HG03039 (cell line): ENCODE measurements at regions not wholly inside any gene's neighbourhood (a gene's known extent, or its start where the extent isn't known, plus 50 kb on each side); places are given as distances from the start of the nearest gene placed in this dataset.

Source experiments
- ATAC-seq: cut with Tn5 transposase; IDR thresholded peaks from one replicate; pipeline ENCODE4 v1.9.1; 2021; ENCODE audit warnings: mild to moderate bottlenecking, moderate library complexity; ENCODE audit not compliant: unreplicated experiment

DNA sequence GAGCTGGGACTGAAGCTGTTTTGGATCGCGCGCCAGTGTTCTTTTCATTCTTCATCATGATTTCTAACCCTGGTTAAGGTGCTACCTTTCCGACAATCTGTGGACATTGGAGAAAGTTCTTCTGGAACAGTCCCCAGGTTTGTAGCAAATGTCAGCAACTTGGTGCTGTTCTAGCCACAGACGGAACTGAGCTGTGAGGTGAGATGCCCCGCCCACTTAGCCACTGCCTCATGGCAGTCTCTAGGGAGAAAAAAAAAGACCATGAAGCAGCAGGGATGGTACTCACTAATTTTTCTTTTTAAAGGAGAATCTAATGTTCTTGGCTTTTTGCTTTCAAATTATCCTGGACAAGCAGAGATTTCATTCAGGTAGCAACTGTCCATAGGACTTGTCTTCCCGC lies 72.1 kb upstream of the STK32A start:
- no peak for ATAC-seq

DNA sequence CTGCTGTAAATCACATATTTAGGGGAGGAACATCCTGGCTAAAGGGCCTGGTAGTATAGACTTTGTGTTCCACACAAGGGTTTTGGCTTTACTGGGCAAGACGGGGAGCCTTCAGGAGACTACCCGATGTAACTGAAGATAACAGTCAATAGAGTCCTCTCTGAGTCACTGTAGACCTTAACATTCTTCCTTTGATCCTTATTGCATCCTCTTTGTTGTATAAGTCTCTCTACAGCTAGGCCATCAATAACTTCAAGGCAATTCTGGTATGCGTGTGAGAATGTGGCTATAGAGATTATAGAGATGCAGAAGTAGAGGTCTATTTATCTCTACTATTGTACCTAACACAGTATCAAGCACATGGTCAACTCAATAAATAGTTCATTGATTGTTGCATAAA lies 67.3 kb upstream of the STK32A start:
- no peak for ATAC-seq

DNA sequence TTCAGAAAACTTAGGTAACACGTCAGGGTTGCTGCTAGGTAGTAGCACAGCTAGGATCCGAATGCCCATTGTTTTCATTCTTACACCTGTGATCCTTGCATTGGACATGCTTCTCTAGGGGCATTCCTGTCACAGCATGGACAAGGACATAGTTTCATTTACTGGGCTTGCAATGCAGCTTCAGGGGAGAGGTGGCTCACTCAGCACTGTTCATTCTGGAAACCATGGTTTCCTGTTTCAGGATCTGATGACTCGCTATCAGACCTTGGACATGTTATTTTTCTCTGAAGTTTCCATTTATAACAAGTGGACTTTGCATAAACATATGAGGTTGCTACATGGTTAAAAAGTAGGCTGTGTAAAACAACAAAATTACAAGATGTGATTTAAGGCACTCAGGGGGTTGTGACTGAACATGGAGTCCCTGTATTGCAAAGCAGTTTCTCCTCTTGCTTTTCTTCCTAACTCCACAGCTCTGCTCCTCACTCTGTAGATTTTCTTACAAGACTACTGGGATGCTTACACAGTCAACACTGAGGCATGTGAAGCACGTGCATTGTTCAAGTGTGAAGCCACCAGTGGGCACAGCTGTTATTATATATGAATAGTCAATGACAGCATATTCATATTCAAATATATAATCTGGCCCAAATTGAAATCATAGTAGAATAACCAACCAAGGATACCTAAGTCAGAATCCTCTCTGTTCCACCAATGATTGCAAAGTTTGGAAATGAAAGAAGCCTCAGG lies 66.1 kb upstream of the STK32A start:
- ATAC-seq: no peak

DNA sequence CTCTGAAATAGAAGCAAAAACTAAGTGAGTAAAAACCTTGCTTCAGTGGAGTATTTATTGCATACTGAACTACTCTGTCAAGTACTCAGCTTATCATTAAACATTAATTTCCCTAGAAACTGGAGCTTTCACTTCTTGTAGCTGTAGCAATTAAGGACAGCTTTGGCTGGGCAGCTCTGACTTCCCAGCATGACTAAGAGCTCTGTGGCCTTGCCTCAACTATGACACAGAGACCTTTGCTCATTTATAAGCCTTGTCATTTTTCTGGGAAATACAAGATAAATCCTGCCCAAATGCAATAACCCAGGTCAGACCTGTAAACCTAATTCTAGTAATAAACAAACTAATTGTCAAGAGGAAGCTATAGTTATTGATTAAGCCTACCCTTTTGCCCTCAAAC lies 65.4 kb upstream of the STK32A start:
- no peak for ATAC-seq

DNA sequence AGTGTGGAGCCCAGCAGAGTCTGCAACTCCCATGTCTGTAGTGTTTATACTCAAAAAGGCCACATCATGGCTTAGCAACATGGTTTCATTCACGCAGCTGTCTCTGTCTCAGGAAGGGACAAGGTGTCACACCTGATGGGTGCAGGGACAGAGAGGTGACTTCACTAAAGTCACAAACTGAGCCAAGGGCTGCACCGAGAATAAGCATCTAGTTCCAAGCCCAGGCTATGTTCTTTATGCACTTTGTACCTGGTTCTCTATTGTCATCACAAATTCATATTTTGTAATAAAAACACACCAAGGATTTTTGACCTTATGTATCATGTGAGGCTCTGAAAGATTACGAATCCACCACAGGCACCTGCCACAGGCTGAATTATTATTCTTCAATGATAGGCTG lies 64.9 kb upstream of the STK32A start:
- no peak for ATAC-seq

DNA sequence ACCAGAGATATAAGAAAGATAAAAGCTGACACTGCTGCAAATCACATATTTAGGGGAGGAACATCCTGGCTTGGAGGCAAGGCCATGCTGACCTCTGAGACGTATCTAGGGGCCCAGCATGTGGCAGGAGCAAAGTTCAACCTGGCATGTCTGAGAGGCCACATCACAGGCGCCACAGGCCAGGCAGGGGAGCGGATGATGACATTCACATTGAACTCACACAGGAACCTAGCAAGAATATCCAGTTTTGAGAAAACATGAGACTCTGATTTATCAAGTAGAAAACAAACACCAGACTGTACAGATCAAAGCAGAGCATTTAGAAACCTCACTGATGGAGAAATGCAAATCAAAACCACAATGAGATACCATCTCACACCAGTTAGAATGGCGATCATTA lies 64.2 kb upstream of the STK32A start:
- no peak for ATAC-seq

DNA sequence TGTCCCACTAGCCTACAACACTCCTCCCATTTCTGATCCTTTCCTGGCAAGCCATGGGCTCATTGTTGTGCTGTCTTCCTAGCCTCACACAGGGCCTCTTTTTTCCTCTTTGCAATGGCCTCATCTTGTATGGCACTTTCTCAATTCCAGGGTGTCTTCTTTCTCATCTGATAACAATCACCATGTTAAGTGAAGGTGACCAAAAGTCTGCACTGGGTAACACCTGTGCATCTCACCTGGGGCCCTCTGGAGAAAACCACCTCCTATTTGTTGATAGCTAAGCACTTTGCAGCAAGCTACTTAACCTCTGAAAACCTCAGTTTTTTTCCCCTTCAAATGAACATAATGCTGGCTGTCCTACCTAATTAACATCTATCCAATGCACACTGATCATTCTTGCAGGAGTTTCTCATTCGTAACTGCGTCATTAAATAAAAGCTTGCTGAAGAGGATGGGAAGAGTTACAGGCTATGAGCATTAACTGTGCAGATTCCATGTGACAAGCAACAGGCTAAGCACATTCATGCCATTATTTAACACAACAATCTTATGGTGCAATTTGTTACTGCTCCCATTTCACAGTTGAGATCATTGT lies 60.1 kb upstream of the STK32A start:
- no peak for ATAC-seq

DNA sequence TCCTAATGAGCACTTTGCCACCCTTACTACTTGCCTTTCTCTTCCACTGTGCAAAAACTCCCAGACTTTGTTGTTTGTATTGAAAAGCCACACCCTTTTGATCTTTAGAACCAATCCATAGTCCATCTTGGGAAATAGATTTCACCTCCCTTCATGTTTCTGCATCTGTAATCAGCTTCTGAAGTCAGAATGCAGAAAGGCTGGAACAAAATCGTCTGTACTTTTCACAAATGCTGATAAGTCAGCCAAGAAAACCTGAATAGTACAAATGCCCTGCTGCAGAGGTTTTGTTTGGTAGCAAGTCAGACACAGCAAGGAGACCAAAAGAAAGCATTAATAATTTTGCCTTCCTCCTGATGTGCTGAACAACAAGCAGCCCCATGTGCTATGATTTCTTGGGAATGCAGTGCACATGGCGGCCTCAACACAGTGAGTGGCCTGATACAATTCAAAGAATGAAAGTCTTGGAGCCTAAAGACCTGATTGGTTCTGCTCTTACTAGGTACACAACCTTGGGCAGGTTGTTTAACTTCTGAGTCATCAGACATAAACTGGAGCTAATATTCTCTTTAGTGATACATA lies 59.2 kb upstream of the STK32A start:
- no peak for ATAC-seq

DNA sequence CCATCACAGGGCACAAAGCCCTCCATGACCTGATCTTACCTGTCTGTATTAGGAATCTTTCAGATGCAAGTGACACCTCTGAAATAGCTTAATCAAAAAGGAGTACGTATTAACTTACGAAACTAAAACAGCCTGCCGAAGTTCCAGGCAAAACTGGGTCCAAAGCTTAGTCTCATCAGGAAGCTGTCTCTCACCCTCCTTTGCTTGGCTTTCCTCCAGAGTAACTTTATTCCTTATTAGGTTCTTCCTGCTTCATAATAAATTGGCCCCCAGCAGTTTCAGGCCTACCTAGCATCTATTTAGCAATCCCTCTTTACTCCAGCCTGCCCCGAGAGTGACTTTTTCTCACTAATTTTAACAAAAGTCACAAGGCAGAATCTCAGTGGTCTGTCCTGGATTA lies 58.4 kb upstream of the STK32A start:
- ATAC-seq: no peak

DNA sequence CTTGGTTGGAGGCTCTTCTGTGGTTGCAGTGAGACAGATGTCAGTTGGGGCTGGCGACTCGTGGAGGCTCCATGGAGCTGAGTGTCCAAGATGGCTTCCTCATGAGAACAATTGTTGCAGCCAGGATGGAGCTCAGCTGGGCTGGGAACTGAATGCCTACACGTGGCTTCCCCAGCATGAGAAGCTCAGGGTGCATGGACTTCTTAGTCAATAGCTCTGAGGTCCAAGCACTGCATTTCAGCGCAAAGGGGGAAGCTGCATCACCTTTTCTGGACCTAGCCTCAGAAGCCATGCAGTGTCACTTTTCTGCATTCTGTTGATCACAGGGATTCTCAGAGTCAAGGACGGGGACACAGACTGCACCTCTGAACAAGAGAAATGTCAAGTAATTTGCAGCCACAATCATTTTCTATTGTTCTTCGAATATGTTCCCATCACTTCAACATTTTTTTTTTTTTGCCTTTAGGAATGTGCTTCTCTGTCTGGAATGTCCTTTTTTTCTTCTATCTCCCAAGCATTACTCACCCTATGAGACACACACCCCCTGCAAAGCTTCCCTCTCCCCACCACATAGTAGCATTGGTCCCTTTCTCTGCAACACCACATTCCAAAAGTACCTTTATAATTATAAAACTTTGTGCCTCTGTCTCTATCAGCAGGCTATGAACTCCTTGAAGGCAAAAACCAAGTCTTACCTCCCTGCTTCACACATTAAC lies 57.5 kb upstream of the STK32A start:
- ATAC-seq: no peak

DNA sequence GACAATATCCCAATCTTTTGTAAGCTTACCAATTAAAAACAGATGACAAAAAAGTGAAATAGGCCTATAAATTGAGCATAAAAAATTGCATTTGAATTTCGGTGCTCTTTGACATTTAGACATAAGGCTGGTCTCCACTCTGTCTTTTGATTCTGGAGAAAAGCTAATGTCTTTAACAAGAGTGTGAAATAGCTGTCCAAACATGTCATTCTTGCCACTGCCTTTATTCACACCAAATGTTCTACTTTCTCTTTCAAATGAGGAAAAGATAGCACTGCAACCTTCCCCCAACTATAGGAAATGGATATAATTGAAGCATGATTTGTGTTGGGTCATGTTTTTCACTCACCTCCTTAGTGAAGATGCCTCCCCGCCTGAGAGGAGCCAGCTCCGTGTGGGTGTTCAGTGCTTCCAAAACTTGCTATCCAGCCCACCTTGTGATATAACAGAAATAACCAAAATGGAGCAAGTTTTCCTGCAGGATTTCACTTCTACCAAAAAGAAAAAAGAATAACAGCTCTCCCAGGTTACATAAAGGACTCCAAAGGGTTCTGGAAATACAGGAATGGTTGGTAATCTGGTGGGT lies 55.2 kb upstream of the STK32A start:
- no peak for ATAC-seq

DNA sequence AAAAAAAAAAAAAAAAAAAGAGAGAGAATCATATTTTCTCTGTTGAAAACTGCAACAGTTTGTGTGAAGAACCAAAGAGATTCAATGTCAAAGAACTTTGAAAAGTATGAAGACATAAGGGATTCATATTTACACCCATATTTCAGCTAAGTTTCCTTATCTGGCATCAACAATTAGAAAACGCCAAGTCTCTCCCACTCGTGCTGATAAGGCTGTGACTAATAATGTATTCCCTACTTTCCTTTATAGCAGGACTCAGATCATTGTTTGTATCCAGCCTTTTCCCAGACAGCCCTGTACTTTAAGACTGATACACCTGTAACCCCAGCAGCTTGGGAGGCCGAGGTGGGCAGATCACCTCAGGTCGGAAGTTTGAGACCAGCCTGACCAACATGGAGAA lies 54.1 kb upstream of the STK32A start:
- no peak for ATAC-seq
